ENCODE measurements at regions not wholly inside any gene's neighbourhood (a gene's known extent, or its start where the extent isn't known, plus 50 kb on each side); places are given as distances from the start of the nearest gene placed in this dataset.

DNA sequence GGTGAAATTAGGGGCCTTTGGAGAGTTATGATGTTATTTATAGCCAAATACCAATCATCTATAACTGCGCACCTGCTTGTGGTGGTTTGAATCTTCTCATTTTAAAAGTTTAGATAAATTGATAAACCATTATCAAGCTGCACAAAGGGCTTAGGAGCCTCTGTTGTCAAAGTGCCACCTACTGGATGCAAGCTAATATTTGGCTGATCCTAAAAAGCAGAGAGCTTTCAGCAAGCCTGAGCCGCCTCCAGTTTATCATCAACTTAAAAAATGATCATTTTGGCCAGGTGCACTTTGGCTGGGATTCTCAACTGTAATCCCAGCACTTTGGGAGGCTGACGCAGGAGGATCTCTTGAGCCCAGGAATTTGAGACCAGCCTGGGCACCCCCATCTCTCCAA is 58.5 kb upstream of the ATXN1 start:
- Mint-ChIP-seq H3K4me1 (ENCODE audit: low read depth) (peaks cover 3% of the 10 kb centered on the region), H3K9me3 (ENCODE audit: low read depth) (no peaks in the 10 kb centered on the region), H3K27ac (ENCODE audit: unreplicated experiment) (no peak overlapping the region), H3K4me3 (ENCODE audit: unreplicated experiment) (no peak overlapping the region), H3K36me3 (ENCODE audit: low read depth) (no peaks in the 10 kb centered on the region), H3K27me3 (ENCODE audit: low read depth) (no peaks in the 10 kb centered on the region)
- no peak for DNase-seq (ENCODE audit: low spot score)
- TF ChIP-seq, protein P1, sequence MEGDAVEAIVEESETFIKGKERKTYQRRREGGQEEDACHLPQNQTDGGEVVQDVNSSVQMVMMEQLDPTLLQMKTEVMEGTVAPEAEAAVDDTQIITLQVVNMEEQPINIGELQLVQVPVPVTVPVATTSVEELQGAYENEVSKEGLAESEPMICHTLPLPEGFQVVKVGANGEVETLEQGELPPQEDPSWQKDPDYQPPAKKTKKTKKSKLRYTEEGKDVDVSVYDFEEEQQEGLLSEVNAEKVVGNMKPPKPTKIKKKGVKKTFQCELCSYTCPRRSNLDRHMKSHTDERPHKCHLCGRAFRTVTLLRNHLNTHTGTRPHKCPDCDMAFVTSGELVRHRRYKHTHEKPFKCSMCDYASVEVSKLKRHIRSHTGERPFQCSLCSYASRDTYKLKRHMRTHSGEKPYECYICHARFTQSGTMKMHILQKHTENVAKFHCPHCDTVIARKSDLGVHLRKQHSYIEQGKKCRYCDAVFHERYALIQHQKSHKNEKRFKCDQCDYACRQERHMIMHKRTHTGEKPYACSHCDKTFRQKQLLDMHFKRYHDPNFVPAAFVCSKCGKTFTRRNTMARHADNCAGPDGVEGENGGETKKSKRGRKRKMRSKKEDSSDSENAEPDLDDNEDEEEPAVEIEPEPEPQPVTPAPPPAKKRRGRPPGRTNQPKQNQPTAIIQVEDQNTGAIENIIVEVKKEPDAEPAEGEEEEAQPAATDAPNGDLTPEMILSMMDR (IDR thresholded peaks at IDR 0.05) = peak; percentile 70

DNA sequence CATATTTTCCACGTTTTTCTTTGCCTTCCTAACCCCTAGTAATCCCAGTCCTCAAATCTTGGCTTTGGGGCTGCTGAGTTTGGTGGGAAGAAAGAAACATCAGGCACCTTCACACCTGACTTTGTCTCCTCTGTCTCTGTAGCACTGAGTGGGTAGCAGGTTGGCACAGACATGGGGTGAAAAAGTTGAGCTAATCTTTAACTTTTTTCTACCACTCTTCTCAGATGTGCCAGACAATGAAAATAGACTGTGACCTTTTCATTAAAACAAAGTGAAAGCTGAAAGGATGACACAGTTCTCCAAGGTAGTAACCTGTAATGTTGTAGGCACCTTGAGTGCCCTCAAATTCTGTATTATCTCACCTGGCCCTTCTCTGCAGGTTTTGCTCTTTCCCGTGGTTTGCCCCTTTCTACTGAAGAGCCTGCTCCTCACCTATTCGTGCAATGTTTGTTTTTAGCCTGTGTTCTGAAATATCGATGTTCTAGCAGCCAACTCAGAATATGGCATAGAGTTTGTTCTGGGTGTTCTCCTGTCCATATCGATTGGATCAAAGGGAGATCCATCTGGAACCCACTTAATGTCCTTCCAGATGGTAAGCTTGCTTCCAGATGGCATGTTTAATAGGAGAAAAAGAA is 57.8 kb upstream of the ATXN1 start:
- Mint-ChIP-seq H3K27me3 (ENCODE audit: low read depth) (no peaks in the 10 kb centered on the region), H3K4me1 (ENCODE audit: low read depth) (peaks cover 3% of the 10 kb centered on the region), H3K36me3 (ENCODE audit: low read depth) (no peaks in the 10 kb centered on the region), H3K9me3 (ENCODE audit: low read depth) (no peaks in the 10 kb centered on the region), H3K27ac (ENCODE audit: unreplicated experiment) (no peak overlapping the region), H3K4me3 (ENCODE audit: unreplicated experiment) (no peak overlapping the region)
- DNase-seq (ENCODE audit: low spot score) = no peak
- TF ChIP-seq, protein P1 (IDR thresholded peaks at IDR 0.05) = no peak

DNA sequence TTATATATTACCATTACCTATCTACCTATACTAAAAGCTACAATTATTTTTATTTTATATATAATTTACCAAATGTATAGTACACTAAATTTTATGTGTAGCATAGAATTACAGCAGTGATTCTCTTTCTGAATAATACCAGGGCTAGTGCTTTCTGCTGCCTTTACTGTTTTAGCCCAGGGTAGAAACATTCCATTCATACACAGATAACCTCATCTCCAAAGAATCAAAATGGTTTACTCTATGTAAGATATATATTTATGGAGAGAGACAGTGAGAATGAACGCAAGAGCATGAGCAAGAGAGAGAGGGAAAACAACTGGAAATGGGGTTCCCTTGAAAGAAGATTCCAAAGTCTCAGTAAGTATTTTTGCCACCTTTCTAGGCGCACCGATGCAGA is 56.3 kb upstream of the ATXN1 start:
- H3K36me3 Mint-ChIP-seq (ENCODE audit: low read depth) = peaks cover 4% of the 10 kb centered on the region
- TF ChIP-seq, protein P1 (IDR thresholded peaks at IDR 0.05) = no peak

DNA sequence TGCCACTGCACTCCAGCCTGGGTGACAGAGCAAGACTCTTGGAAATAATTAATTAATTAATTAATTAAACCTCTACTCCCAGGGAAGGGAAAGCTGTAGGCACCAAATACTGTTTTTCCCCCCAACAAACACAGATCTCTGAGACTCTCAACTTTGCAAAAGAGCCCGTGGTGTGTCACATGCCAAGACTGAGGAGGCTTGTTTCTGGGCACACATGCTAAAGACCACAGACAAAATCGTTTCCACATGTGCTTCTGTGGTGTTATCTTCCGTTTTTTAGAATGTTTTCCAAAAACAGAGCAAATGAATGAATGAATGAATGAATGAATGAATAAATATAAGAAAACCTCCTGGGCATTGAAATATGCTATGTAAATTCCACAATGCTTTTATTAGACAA is 55.6 kb upstream of the ATXN1 start:
- no peak for DNase-seq (ENCODE audit: low spot score)
- peaks cover 3% of the 10 kb centered on the region for H3K4me1 Mint-ChIP-seq (ENCODE audit: low read depth)
- TF ChIP-seq, protein P1 (IDR thresholded peaks at IDR 0.05) = no peak
- H3K4me3 Mint-ChIP-seq (ENCODE audit: unreplicated experiment) = no peak overlapping the region
- H3K36me3 Mint-ChIP-seq (ENCODE audit: low read depth) = peaks cover 8% of the 10 kb centered on the region
- H3K27ac Mint-ChIP-seq (ENCODE audit: unreplicated experiment) = no peak overlapping the region
- H3K27me3 Mint-ChIP-seq (ENCODE audit: low read depth) = no peaks in the 10 kb centered on the region
- peaks cover 17% of the 10 kb centered on the region for H3K9me3 Mint-ChIP-seq (ENCODE audit: low read depth)

More for the DNA sequence above, 56.3 kb upstream of the ATXN1 start:
- Mint-ChIP-seq H3K9me3 (ENCODE audit: low read depth) (peaks cover 10% of the 10 kb centered on the region), H3K27ac (ENCODE audit: unreplicated experiment) (no peak overlapping the region), H3K27me3 (ENCODE audit: low read depth) (no peaks in the 10 kb centered on the region), H3K4me1 (ENCODE audit: low read depth) (peaks cover 3% of the 10 kb centered on the region), H3K4me3 (ENCODE audit: unreplicated experiment) (no peak overlapping the region)
- no peak for DNase-seq (ENCODE audit: low spot score)

DNA sequence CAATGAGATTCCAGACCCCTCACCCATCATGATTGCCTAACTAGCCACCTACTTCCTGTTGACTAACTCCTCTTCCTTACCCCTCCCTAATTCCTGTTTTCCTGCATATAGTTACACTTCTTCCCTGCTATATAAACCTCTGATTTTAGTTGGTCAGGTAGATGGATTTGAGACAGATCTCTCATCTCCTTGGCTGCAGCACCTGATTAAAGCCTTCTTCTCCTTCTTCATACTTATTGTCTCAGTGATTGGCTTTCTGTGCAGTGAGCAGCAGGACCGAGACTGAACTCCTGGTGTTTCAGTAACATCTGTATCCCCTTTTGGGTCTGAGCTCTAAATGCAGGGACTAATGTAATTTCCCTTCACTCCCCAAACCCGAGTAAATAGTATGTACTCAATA is 51.7 kb upstream of the ATXN1 start:
- Mint-ChIP-seq H3K4me1 (ENCODE audit: low read depth) (peaks cover 3% of the 10 kb centered on the region), H3K27me3 (ENCODE audit: low read depth) (no peaks in the 10 kb centered on the region), H3K36me3 (ENCODE audit: low read depth) (peaks cover 11% of the 10 kb centered on the region), H3K9me3 (ENCODE audit: low read depth) (peaks cover 43% of the 10 kb centered on the region), H3K4me3 (ENCODE audit: unreplicated experiment) (no peak overlapping the region), H3K27ac (ENCODE audit: unreplicated experiment) (no peak overlapping the region)
- no peak for DNase-seq (ENCODE audit: low spot score)
- TF ChIP-seq, protein P1 (IDR thresholded peaks at IDR 0.05) = no peak

All from chondrocyte (in vitro differentiated cells).